T47D (cell line): ENCODE measurements at regions not wholly inside any gene's neighbourhood (a gene's known extent, or its start where the extent isn't known, plus 50 kb on each side); places are given as distances from the start of the nearest gene placed in this dataset.

Source experiments
- DNase-seq, 2 experiments: peaks; one replicate each; pipeline versions ENCODE4 v3.0.0 to v3.0.0-alpha.2; 2011 to 2012; ENCODE audit warnings: low read depth in 1 of 2, low spot score in 1 of 2
- JUND ChIP-seq: IDR thresholded peaks from 2 replicates; pipeline ENCODE4 v1.6.1; 2012; ENCODE audit warnings: low read depth
- in situ Hi-C: cut with HindIII; loops from 2 replicates; pipeline ENCODE4 v1.10.0; 2016; ENCODE audit warnings: low sequenced_read_pairs, low pct_unique_long_range_greater_than_20kb

DNA sequence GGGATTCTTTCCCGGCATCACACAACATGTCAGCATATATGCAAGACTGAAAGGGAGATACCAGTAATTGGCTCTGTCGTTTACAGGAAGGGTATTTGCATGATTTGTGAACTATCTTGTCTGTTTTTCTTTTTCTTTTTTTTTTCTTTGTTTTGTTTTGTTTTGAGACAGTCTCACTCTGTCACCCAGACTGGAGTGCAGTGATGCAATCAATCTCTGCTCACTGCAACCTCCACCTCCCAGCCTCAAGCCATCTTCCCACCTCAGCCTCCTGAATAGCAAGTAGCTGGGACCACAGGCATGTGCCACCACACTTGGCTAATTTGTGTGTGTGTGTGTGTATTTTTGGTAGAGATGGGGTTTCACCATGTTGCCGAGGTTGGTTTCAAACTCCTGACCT lies 262.7 kb upstream of the F9 start:
- in situ Hi-C loops = no loop called here
- DNase-seq = no peak
- no peak for TF ChIP-seq JUND

DNA sequence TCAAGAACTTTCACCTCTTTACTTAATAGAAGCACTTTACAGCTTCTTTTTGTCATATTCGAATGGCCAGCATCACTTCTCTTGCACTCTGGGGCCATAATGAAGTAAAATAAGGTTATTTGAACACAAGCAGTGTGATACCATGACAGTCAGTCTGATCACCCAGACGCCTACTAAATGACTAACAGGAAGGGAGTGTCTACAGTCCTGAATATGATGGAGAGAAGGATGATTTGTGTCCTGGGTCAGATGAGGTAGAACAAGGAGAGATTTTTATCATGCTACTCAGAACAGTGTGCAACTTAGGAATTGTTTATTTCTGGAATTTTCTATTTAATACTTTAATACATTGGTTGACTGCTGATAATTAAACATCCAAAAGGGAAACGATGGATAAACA lies 284.2 kb upstream of the F9 start:
- TF ChIP-seq JUND = no peak
- no peak for DNase-seq
- in situ Hi-C loops = no loop called here

DNA sequence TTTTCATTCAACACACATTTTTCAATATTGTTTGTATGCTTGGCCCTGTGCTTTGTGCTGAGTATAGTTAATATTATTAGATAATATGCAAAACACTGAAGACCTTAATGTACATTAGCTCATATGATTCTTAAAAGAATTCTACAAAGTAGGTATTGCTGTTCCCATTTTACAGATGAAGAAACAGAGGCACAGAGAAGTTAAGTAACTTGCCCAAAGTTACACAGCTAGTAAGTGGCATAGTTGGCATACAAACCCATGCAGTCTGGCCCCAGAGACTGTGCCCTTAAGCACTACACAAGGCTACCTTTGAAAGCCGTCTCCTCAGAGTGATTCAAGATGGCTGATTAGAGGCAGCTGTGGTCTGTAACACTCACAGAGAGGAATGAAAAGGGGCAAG lies 293.4 kb upstream of the F9 start:
- in situ Hi-C loops = no loop called here
- no peak for DNase-seq
- no peak for TF ChIP-seq JUND

DNA sequence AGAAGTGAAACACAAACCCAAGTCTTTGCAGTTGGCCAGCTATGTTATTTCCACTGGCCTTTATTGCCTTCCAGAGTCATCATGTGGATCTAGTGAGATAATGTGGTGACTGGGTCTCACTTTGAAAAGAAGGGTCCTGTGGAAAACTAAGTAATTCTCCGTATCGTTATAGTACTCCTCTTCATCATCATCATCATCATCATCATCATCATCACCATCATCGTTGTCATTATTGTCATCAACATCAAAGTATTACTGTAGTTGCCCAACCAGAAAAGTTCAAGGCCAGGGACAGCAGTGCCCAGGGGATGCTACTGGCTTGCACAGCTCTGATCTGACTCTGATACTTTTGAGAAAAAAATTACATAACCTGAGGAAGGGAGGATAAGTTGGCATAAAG lies 295.6 kb upstream of the F9 start:
- no peak for TF ChIP-seq JUND
- DNase-seq = no peak
- in situ Hi-C loops = no loop called here

GRCh38 chrX:139224953-139225665 lies 305.4 kb upstream of the F9 start:
- in situ Hi-C loops = no loop called here
- TF ChIP-seq JUND = no peak
- no peak for DNase-seq

DNA sequence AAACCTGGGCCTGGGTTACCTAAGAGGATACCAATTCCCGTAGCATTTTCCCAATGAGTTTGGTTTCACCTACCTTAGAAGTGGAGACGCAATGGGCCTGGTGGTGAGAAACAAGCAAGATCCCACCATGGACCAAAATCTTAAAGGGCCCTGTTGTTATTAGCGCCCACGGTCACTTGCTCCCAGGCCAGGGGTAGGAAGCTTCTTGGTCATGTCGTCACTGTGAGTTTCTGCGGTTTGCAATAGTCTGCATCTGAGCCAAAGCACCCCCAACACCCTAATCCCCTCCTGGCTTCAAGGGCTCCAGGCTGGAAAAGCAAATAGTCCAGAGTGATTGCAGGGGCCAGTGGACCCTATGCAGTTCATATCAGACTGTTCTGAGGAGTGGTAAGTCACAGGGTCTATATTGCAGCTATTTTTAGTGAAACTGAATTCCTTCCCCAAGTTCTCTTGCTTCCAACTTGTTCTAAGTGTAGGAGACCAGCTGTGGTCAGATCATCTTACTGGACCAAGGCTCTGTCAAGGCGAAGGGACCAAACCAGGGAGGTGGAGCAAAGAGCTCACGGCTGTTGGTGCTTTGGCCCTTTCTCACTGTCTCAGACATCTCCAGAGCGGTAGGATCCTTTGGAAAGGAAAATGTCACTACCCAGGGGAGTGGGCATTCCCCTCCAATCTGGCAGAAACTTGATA lies 307.9 kb upstream of the F9 start:
- in situ Hi-C loops = no loop called here
- no peak for TF ChIP-seq JUND
- no peak for DNase-seq

GRCh38 chrX:139213241-139213709 lies 317.3 kb upstream of the F9 start:
- in situ Hi-C loops = no loop called here
- DNase-seq = no peak
- no peak for TF ChIP-seq JUND

DNA sequence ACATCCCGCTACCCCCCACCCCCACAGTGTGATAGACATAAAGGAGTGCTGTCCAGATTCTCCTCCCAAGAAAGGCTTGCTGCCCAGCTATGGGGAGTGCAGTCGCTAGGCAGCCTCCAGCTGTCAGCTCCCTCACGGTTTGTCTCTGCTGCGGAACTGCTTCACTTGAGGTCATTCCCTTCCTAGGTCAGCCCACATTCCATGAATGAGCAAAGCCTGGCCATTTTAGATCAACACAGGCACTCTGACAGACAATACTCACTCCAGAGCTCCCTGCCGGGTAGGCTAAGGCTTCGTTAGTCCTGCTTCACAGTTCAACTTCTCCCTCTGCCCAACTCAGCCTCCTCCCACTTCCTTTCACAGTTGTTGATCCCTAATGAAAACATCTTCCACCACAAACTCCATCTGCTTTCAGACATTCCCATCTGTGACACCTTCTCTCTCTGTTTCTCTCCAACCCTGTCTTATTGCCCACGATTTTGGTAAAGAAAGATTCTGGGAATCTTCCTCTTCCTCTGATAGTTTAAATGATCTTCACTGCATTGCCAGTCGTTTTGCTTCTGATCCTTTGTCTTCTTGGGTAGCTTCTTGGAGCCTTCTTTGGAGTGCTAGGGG lies 318.9 kb upstream of the F9 start:
- in situ Hi-C loops = no loop called here
- no peak for DNase-seq
- TF ChIP-seq JUND = no peak

- DNase-seq = no peak
- TF ChIP-seq JUND = no peak
- in situ Hi-C loops = no loop called here
These were observed 321.2 kb upstream of the F9 start for GRCh38 chrX:139209342-139209741.

GRCh38 chrX:139207655-139208054 lies 322.9 kb upstream of the F9 start:
- TF ChIP-seq JUND = no peak
- in situ Hi-C loops = no loop called here
- DNase-seq = no peak

GRCh38 chrX:139206914-139207313 lies 323.6 kb upstream of the F9 start:
- DNase-seq = no peak
- in situ Hi-C loops = no loop called here
- TF ChIP-seq JUND = no peak

GRCh38 chrX:139204898-139205667 lies 325.5 kb upstream of the F9 start:
- TF ChIP-seq JUND = no peak
- DNase-seq = peak in 1 of 2 experiments; percentile 35
- in situ Hi-C loops = no loop called here

- in situ Hi-C loops = no loop called here
These were observed 326.0 kb upstream of the F9 start for GRCh38 chrX:139204571-139204897.

More at GRCh38 chrX:139204571-139204897, 326.0 kb upstream of the F9 start:
- DNase-seq = no peak
- no peak for TF ChIP-seq JUND
